Neuronal stem cell (in vitro differentiated cells): ENCODE measurements at regions not wholly inside any gene's neighbourhood (a gene's known extent, or its start where the extent isn't known, plus 50 kb on each side); places are given as distances from the start of the nearest gene placed in this dataset.

Experiments
- DNase-seq: peaks from one replicate; pipeline ENCODE4 v3.0.0-alpha.2; 2013; ENCODE audit warnings: low spot score
- H2AFZ ChIP-seq: one replicate; pipeline ENCODE4 v1.6.1; 2013; ENCODE audit warnings: mild to moderate bottlenecking, low read length, inconsistent platforms
- H2AK5ac ChIP-seq: 2 replicates; pipeline ENCODE4 v1.6.1; 2013; ENCODE audit warnings: low read depth, mild to moderate bottlenecking, inconsistent platforms, low read length, moderate library complexity, mixed read lengths
- H2BK120ac ChIP-seq: 2 replicates; pipeline ENCODE4 v1.6.1; 2013; ENCODE audit warnings: low read depth, mild to moderate bottlenecking, inconsistent platforms, low read length, moderate library complexity, mixed read lengths
- H2BK12ac ChIP-seq: one replicate; pipeline ENCODE4 v1.6.1; 2013; ENCODE audit warnings: low read length, inconsistent platforms
- H2BK15ac ChIP-seq: 2 replicates; pipeline ENCODE4 v1.6.1; 2013; ENCODE audit warnings: mild to moderate bottlenecking, low read length, inconsistent platforms, mixed read lengths
- H2BK5ac ChIP-seq: one replicate; pipeline ENCODE4 v1.6.1; 2013; ENCODE audit warnings: inconsistent platforms, mild to moderate bottlenecking, low read length, moderate library complexity
- H3K14ac ChIP-seq: one replicate; pipeline ENCODE4 v1.6.1; 2013; ENCODE audit warnings: low read length, inconsistent platforms
- H3K18ac ChIP-seq: 2 replicates; pipeline ENCODE4 v1.6.1; 2013; ENCODE audit warnings: low read length, inconsistent platforms
- H3K23ac ChIP-seq: 2 replicates; pipeline ENCODE4 v1.6.1; 2013; ENCODE audit warnings: low read depth, mild to moderate bottlenecking, mixed read lengths, low read length, inconsistent platforms; ENCODE audit not compliant: poor library complexity
- H3K27ac ChIP-seq: replicated peaks from 3 replicates; pipeline ENCODE4 v1.5.1; 2013; ENCODE audit warnings: low read length, inconsistent platforms
- H3K27me3 ChIP-seq, 3 experiments: 2 replicates each; pipeline ENCODE4 v1.6.1; 2013; ENCODE audit warnings: low read length in 3 of 3, mild to moderate bottlenecking in 2 of 3, inconsistent platforms in 1 of 3, low read depth in 1 of 3, mixed read lengths in 1 of 3, moderate library complexity in 1 of 3; ENCODE audit not compliant: control insufficient read depth in 3 of 3, insufficient read depth in 3 of 3
- H3K36me3 ChIP-seq, 2 donors: replicated peaks in 1 of 2; 2 replicates each; pipeline ENCODE4 v1.6.1; 2013; ENCODE audit warnings: low read length in 2 of 2; ENCODE audit not compliant: control insufficient read depth in 2 of 2, insufficient read depth in 2 of 2
- H3K4ac ChIP-seq: 2 replicates; pipeline ENCODE4 v1.6.1; 2013; ENCODE audit warnings: inconsistent platforms, mild to moderate bottlenecking, low read length, moderate library complexity
- H3K4me1 ChIP-seq, 2 donors: 1 replicate in 1 of 2; 2 replicates in 1 of 2; pipeline ENCODE4 v1.6.1; 2013; ENCODE audit warnings: low read length in 2 of 2, low read depth in 1 of 2; ENCODE audit not compliant: control insufficient read depth in 2 of 2, insufficient read depth in 1 of 2
- H3K4me2 ChIP-seq: one replicate; pipeline ENCODE4 v1.6.1; 2013; ENCODE audit warnings: mild to moderate bottlenecking, low read length, inconsistent platforms; ENCODE audit not compliant: insufficient read depth, poor library complexity, severe bottlenecking
- H3K4me3 ChIP-seq, 2 donors: 2 replicates each; pipeline ENCODE4 v1.5.1; 2013; ENCODE audit warnings: low read length in 2 of 2, mild to moderate bottlenecking in 2 of 2, inconsistent platforms in 1 of 2, moderate library complexity in 1 of 2
- H3K79me1 ChIP-seq: one replicate; pipeline ENCODE4 v1.6.1; 2013; ENCODE audit warnings: low read depth, mild to moderate bottlenecking, inconsistent platforms, low read length, moderate library complexity
- H3K9ac ChIP-seq: one replicate; pipeline ENCODE4 v1.6.1; 2013; ENCODE audit warnings: mild to moderate bottlenecking, low read depth, low read length, inconsistent platforms; ENCODE audit not compliant: poor library complexity
- H3K9me3 ChIP-seq, 2 donors: replicated peaks in 1 of 2; 2 replicates each; pipeline versions ENCODE3 to v1.6.1; 2013; ENCODE audit warnings: low read length in 2 of 2, mild to moderate bottlenecking in 2 of 2, inconsistent platforms in 1 of 2, low read depth in 1 of 2, mixed read lengths in 1 of 2, moderate library complexity in 1 of 2; ENCODE audit not compliant: control insufficient read depth in 2 of 2, insufficient read depth in 1 of 2
- H4K8ac ChIP-seq: one replicate; pipeline ENCODE4 v1.6.1; 2013; ENCODE audit warnings: low read depth, mild to moderate bottlenecking, inconsistent platforms, low read length, moderate library complexity
- H4K91ac ChIP-seq: one replicate; pipeline ENCODE4 v1.6.1; 2013; ENCODE audit warnings: low read length, low read depth, mild to moderate bottlenecking, inconsistent platforms; ENCODE audit not compliant: poor library complexity
- WGBS, 2 donors: extraction: QIAGEN DNeasy Blood & Tissue Kit; methylation state at CpG; one replicate each; pipeline ENCODE4 v1.1.7; 2013; ENCODE audit warnings: missing lambda C conversion rate in 2 of 2, mixed read lengths in 1 of 2; ENCODE audit not compliant: insufficient read length in 2 of 2, insufficient replicate concordance in 1 of 2; ENCODE audit errors: extremely low coverage in 2 of 2; 5-methylcytosine and 5-hydroxymethylcytosine counted together

- Histone ChIP-seq H4K8ac (no peak overlapping the region), H3K36me3 (no peaks in the 10 kb centered on the region), H4K91ac (no peak overlapping the region), H2AFZ (no peak overlapping the region), H2BK12ac (no peak overlapping the region), H3K27ac (no peak overlapping the region), H2BK120ac (no peak overlapping the region), H3K4ac (no peak overlapping the region), H3K79me1 (no peaks in the 10 kb centered on the region), H2BK15ac (no peak overlapping the region), H3K23ac (no peak overlapping the region), H3K4me2 (no peak overlapping the region), H3K14ac (no peak overlapping the region), H3K18ac (no peak overlapping the region), H3K27me3 (no peaks in the 10 kb centered on the region), H3K4me1 (peaks cover 0 to 3% of the 10 kb centered on the region in 2 donors), H2AK5ac (no peak overlapping the region), H3K4me3 (no peak overlapping the region), H3K9ac (no peak overlapping the region), H2BK5ac (no peak overlapping the region), H3K9me3 (peaks cover 0 to 2% of the 10 kb centered on the region in 2 donors)
- WGBS, 2 donors: no CpG with 5 or more reads among the region's 3 CpGs
- DNase-seq: no peak
Observed at GRCh38 chr5:174412941-174413340, 311.4 kb upstream of the MSX2 start.

DNA sequence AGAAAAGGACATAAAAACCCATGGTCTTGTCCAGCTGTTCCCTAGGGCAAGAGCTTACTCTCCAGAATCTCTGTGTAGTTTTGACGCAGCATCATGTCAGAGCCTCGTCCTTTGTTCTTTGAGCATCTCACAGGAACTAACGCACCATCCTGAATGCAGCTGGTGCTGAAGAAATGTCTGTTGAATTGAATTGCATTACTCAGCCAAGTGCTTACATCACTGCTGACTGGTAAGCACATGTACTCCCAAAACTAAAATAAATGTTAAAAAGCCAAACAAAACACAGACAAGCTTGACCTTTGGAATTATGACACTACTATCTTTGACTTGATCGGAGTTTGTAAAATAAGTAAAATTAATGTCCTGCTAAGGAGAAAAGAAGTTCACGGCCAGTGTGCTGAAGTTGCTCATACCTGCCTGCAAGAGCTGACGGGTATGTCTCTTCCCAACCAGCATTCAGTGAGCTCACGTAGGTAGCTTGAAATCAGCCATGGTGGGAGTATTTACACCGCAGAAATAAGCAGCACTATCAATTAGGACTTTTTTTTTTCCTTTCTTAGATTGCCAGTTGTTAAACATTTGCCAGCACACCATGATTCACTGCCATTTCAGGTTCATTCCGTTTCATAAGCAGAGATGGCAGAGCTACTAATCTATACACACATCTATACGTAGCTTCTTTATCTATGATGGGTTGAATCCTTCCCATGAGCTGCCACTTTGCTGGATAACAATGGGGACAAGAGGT lies 310.6 kb upstream of the MSX2 start:
- no peak overlapping the region for H2AK5ac ChIP-seq
- H3K4ac ChIP-seq: no peak overlapping the region
- H4K91ac ChIP-seq: no peak overlapping the region
- no peak overlapping the region for H3K18ac ChIP-seq
- no peak overlapping the region for H3K27ac ChIP-seq
- no peak overlapping the region for H3K14ac ChIP-seq
- no peak overlapping the region for H4K8ac ChIP-seq
- DNase-seq: no peak
- no peaks in the 10 kb centered on the region for H3K79me1 ChIP-seq
- no peak overlapping the region for H2AFZ ChIP-seq
- no peak overlapping the region for H3K23ac ChIP-seq
- no peak overlapping the region for H2BK15ac ChIP-seq
- peaks cover 0 to 2% of the 10 kb centered on the region in 2 donors for H3K9me3 ChIP-seq
- H2BK12ac ChIP-seq: no peak overlapping the region
- no peaks in the 10 kb centered on the region for H3K36me3 ChIP-seq
- H3K4me3 ChIP-seq: no peak overlapping the region
- H2BK5ac ChIP-seq: no peak overlapping the region
- H3K27me3 ChIP-seq: no peaks in the 10 kb centered on the region
- no CpG with 5 or more reads among the region's 10 CpGs for WGBS, 2 donors
- H3K9ac ChIP-seq: no peak overlapping the region
- no peak overlapping the region for H2BK120ac ChIP-seq
- H3K4me2 ChIP-seq: no peak overlapping the region
- peaks cover 0 to 3% of the 10 kb centered on the region in 2 donors for H3K4me1 ChIP-seq

- Histone ChIP-seq H3K27ac (no peak overlapping the region), H2AFZ (no peak overlapping the region), H4K8ac (no peak overlapping the region), H3K4me1 (peaks cover 0 to 6% of the 10 kb centered on the region in 2 donors), H2AK5ac (no peak overlapping the region), H2BK120ac (no peak overlapping the region), H3K36me3 (no peaks in the 10 kb centered on the region), H4K91ac (no peak overlapping the region), H3K14ac (no peak overlapping the region), H3K4me2 (no peak overlapping the region), H3K9me3 (peaks cover 0 to 2% of the 10 kb centered on the region in 2 donors), H3K9ac (no peak overlapping the region), H3K4ac (no peak overlapping the region), H3K4me3 (no peak overlapping the region), H2BK12ac (no peak overlapping the region), H3K18ac (no peak overlapping the region), H2BK15ac (no peak overlapping the region), H2BK5ac (no peak overlapping the region), H3K27me3 (peaks cover 0 to 5% (median 4%) of the 10 kb centered on the region in 3 experiments), H3K79me1 (no peaks in the 10 kb centered on the region), H3K23ac (no peak overlapping the region)
- WGBS, 2 donors: no CpG with 5 or more reads among the region's 1 CpG
- DNase-seq: no peak
Observed at GRCh38 chr5:174414315-174414710, 310.1 kb upstream of the MSX2 start.

DNA sequence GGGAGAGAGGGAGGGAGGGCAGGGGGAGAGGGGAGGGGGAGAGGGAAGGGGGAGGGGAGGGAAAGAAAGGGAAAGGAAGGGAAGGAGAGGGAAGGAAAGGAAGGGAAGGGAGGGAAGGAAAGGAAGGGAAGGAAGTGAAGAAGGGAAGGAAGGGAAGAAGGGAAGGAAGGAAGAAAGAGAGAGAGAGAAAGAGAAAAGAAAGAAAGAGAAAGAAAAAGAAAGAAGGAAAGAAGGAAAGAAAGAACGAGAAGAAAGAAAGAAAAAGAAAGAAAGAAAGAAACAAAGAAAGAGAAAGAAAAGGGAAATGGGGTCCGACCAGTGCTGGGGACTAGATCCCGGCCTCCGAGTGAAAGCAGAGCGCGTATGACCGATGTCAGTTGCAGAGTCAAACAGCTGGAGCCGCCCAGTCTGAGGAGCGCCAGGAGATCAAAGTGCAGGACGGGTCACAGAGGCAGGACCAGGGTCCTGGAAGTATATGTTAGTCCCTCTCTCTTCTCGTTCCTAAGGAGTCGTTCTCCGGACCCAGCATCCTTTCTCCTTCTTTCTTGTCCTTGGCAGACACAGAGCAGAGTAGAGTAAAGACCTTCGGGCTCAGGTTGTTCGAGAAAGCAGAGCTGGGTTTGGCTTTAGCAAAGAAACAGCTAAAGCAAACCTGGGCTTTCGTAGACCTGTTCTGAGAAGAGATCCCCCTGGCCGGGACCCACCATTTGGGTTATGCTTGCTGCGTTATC lies 305.4 kb upstream of the MSX2 start:
- no peak overlapping the region for H3K14ac ChIP-seq
- H3K18ac ChIP-seq: no peak overlapping the region
- H2AFZ ChIP-seq: peak overlapping the region; percentile 70
- H3K23ac ChIP-seq: no peak overlapping the region
- H4K91ac ChIP-seq: no peak overlapping the region
- H2BK15ac ChIP-seq: no peak overlapping the region
- no peak overlapping the region for H2BK120ac ChIP-seq
- H3K79me1 ChIP-seq: no peaks in the 10 kb centered on the region
- peaks cover 0 to 5% of the 10 kb centered on the region in 2 donors for H3K4me1 ChIP-seq
- peak overlapping the region; percentile 72 for H3K4me2 ChIP-seq
- H3K4ac ChIP-seq: no peak overlapping the region
- no peak overlapping the region for H2AK5ac ChIP-seq
- WGBS, 2 donors: no CpG with 5 or more reads among the region's 18 CpGs
- no peaks in the 10 kb centered on the region for H3K9me3 ChIP-seq
- H3K9ac ChIP-seq: no peak overlapping the region
- DNase-seq: peak; percentile 18
- no peak overlapping the region for H3K27ac ChIP-seq
- no peak overlapping the region for H4K8ac ChIP-seq
- H2BK12ac ChIP-seq: no peak overlapping the region
- H3K27me3 ChIP-seq: peaks cover 0 to 7% (median 6%) of the 10 kb centered on the region in 3 experiments
- no peak overlapping the region for H2BK5ac ChIP-seq
- H3K36me3 ChIP-seq: no peaks in the 10 kb centered on the region
- H3K4me3 ChIP-seq: peak overlapping the region in 1 of 2 donors; percentile 19
